ENCODE measurements at regions not wholly inside any gene's neighbourhood (a gene's known extent, or its start where the extent isn't known, plus 50 kb on each side); places are given as distances from the start of the nearest gene placed in this dataset.
"Not testable (repeated sequence)": the region's sequence is repeated elsewhere in the genome, so short reads cannot be mapped to it uniquely, and the experiment has no call there.

GRCh38 chr13:31556376-31556775, 182.9 kb upstream of the RXFP2 start:
- no peaks in the 10 kb centered on the region for H3K36me3 ChIP-seq
- H3K4me1 ChIP-seq, result no peaks in the 10 kb centered on the region
- no peak overlapping the region for H3K4me3 ChIP-seq
- H3K9me3 ChIP-seq, result no peaks in the 10 kb centered on the region
- 51 to 65% methylated on average over 4 to 5 of the region's 5 CpGs for WGBS, 2 donors
- intact Hi-C loops (cut with DNase I), result no loop called here
- H3K27me3 ChIP-seq, result no peaks in the 10 kb centered on the region
- H3K27ac ChIP-seq, result no peak overlapping the region
- DNase-seq, result no peak
- TF ChIP-seq POLR2A (IDR thresholded peaks at IDR 0.05) (no peak), CTCF (IDR thresholded peaks at IDR 0.05) (no peak)

- H3K4me3 ChIP-seq; H3K27ac ChIP-seq; H3K36me3 ChIP-seq; intact Hi-C loops (cut with DNase I); H3K9me3 ChIP-seq; H3K4me1 ChIP-seq; DNase-seq: not testable (repeated sequence)
- peaks cover 0 to 11% (median 0%) of the 10 kb centered on the region in 4 donors for H3K27me3 ChIP-seq
- 89 to 90% methylated on average over 4 to 6 of the region's 9 CpGs for WGBS, 2 donors
Measured at GRCh38 chr13:31584221-31584620, 155.1 kb upstream of the RXFP2 start.

- TF ChIP-seq POLR2A (IDR thresholded peaks at IDR 0.05) (no peak), CTCF (IDR thresholded peaks at IDR 0.05) (no peak)
- 43 to 44% methylated on average over 3 of the region's 3 CpGs for WGBS, 2 donors
- Histone ChIP-seq H3K36me3 (no peaks in the 10 kb centered on the region), H3K27ac (no peak overlapping the region), H3K9me3 (peaks cover 0 to 9% (median 0%) of the 10 kb centered on the region in 3 donors), H3K27me3 (peaks cover 0 to 11% (median 0%) of the 10 kb centered on the region in 4 donors), H3K4me3 (no peak overlapping the region), H3K4me1 (no peaks in the 10 kb centered on the region)
- no peak for DNase-seq
- intact Hi-C loops (cut with DNase I), result no loop called here
Measured at GRCh38 chr13:31587698-31588266, 151.5 kb upstream of the RXFP2 start.

- intact Hi-C loops (cut with DNase I), result no loop called here
- TF ChIP-seq POLR2A (IDR thresholded peaks at IDR 0.05) (no peak), CTCF (IDR thresholded peaks at IDR 0.05) (no peak)
- H3K36me3 ChIP-seq, result no peaks in the 10 kb centered on the region
- H3K27ac ChIP-seq, result no peak overlapping the region
- peaks cover 0 to 15% (median 0%) of the 10 kb centered on the region in 4 donors for H3K27me3 ChIP-seq
- 29 to 65% methylated on average over 3 of the region's 3 CpGs for WGBS, 2 donors
- H3K4me1 ChIP-seq, result no peaks in the 10 kb centered on the region
- peaks cover 0 to 9% (median 0%) of the 10 kb centered on the region in 3 donors for H3K9me3 ChIP-seq
- no peak for DNase-seq
- no peak overlapping the region for H3K4me3 ChIP-seq
Measured at GRCh38 chr13:31588316-31588715, 151.0 kb upstream of the RXFP2 start.

GRCh38 chr13:31588893-31589292, 150.4 kb upstream of the RXFP2 start:
- Histone ChIP-seq H3K4me1 (no peaks in the 10 kb centered on the region), H3K36me3 (no peaks in the 10 kb centered on the region), H3K27ac (no peak overlapping the region), H3K9me3 (peaks cover 0 to 6% (median 0%) of the 10 kb centered on the region in 3 donors), H3K27me3 (peaks cover 0 to 15% (median 0%) of the 10 kb centered on the region in 4 donors), H3K4me3 (no peak overlapping the region)
- intact Hi-C loops (cut with DNase I), result no loop called here
- TF ChIP-seq POLR2A (IDR thresholded peaks at IDR 0.05), result no peak
- no peak for TF ChIP-seq CTCF (IDR thresholded peaks at IDR 0.05)
- DNase-seq, result no peak
- 43 to 83% methylated on average over 1 of the region's 1 CpG for WGBS, 2 donors

Measured in esophagus squamous epithelium (tissue), 5 donors.